PC-9 (cell line): ENCODE measurements at regions not wholly inside any gene's neighbourhood (a gene's known extent, or its start where the extent isn't known, plus 50 kb on each side); places are given as distances from the start of the nearest gene placed in this dataset.

ENCODE experiments used
- EZH2 ChIP-seq: fragments of 200-600 bp; sonication (generic); IDR thresholded peaks from 2 replicates; pipeline ENCODE4 v1.8.0; 2017; ENCODE audit warnings: antibody characterized with exemption, low read depth
- TF ChIP-seq, protein P1 (sequence below): fragments of 200-600 bp; sonication (generic); conservative IDR thresholded peaks from 2 replicates; pipeline ENCODE4 v1.6.1; 2017; ENCODE audit warnings: mixed run types, antibody characterized with exemption, mild to moderate bottlenecking, moderate library complexity

DNA sequence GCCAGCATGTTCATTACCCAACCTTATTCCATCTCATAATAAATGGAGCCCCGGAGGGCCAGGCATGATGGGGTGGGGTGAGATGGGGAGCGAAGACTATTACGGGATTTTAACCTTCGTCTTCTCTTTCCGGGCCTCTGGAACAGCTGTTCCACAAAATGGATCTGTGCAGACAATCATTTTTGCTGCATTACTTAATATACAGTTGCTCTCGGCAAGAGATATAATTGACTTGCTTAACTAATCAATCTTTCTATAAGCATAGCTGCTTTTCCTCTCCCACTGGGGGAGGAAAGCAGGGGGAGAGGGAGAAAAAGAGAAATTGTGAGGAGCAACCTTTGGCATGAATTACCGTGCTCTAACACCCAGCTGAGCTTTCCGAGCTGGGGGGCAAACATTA lies 440.4 kb downstream of the BUD13 start:
- TF ChIP-seq, protein P1, sequence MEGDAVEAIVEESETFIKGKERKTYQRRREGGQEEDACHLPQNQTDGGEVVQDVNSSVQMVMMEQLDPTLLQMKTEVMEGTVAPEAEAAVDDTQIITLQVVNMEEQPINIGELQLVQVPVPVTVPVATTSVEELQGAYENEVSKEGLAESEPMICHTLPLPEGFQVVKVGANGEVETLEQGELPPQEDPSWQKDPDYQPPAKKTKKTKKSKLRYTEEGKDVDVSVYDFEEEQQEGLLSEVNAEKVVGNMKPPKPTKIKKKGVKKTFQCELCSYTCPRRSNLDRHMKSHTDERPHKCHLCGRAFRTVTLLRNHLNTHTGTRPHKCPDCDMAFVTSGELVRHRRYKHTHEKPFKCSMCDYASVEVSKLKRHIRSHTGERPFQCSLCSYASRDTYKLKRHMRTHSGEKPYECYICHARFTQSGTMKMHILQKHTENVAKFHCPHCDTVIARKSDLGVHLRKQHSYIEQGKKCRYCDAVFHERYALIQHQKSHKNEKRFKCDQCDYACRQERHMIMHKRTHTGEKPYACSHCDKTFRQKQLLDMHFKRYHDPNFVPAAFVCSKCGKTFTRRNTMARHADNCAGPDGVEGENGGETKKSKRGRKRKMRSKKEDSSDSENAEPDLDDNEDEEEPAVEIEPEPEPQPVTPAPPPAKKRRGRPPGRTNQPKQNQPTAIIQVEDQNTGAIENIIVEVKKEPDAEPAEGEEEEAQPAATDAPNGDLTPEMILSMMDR: no peak
- no peak for TF ChIP-seq EZH2
